Erythroblast (primary cell): ENCODE measurements at regions not wholly inside any gene's neighbourhood (a gene's known extent, or its start where the extent isn't known, plus 50 kb on each side); places are given as distances from the start of the nearest gene placed in this dataset.

Experiments
- GATA1 ChIP-seq: IDR thresholded peaks from 2 replicates; pipeline ENCODE4 v1.6.1; 2011; ENCODE audit warnings: low read depth, mild to moderate bottlenecking, control low read depth, low read length, moderate library complexity
- POLR2A ChIP-seq: IDR thresholded peaks from 2 replicates; pipeline ENCODE4 v1.6.1; 2011; ENCODE audit warnings: mild to moderate bottlenecking, low read length

DNA sequence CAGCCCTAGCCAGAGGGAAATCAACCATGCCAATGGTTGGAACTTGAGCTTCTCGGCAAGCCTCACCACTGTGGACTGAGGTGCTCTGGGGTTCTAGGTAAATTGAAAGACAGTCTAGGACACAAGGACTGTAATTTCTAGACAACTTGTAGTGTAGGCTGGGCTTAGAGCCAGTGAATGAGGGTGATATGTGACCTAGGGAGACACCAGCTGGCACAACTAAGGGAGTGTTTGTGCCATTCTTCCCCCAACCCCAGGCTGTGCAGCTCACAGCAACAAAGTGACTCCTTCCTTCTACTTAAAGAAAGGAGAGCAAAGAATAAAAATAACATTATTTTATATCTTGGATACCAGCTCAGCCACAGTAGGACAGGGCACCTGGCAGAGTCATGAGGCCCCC is 1690.7 kb upstream of the TMEFF2 start:
- TF ChIP-seq GATA1 (no peak), POLR2A (no peak)
